Activated CD4-positive, alpha-beta T cell treated with anti-CD3 and anti-CD28 coated beads, Interleukin-2, amount 50 U/mL, for 1 hour (primary cell): ENCODE measurements at regions not wholly inside any gene's neighbourhood (a gene's known extent, or its start where the extent isn't known, plus 50 kb on each side); places are given as distances from the start of the nearest gene placed in this dataset.
A peak's percentile ranks its signal among the peaks of the same experiment; 100 is the strongest.

Experiments used
- DNase-seq: peaks from one replicate; pipeline ENCODE4 v3.0.0-alpha.2; 2020

DNA sequence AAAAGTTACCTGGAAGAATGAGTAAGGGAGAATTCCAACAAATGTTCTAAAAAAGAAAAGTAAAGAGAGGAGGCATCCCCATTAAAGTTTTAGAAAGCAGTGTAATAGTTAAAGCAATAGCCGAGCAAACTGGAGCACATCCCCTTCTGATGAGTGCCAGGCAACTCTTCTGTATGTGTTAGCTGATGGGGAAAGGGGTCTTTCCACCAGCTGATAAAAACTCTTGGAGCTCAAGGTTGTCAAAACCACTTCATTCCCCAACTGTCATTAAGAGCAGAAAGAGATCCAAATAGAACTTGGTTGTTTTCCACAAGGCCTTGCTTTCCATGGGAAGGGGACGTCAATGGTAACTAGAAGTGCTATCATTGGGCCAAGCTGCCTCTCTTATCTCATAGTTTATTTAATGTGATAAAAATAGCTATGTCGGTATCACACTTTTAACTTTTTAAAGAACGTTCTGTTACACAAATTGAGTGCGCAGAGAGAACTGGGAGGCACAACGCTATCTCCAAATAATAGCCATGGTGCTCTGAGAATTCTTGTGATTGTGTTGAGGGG, 116.9 kb downstream of the POLR2M start:
- no peak for DNase-seq

DNA sequence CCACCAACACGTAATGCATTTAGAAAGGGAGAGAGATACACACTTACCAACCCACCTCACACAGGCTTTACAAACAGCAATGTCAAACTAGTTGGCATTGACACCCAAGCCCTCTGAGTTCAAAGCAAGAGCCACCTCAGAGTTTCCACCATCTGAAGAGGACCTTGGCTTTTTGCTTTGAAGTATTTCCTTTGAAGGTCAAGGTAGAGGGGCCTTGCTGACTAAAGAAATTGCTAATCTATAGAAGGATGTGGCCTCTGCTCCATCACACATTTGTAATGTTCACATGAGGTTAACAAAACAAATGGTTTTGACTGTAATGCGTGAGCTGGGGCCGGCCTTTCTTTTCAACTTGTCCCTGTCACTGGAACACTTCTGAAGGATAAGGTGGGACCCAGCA, 117.7 kb downstream of the POLR2M start:
- DNase-seq = no peak

DNA sequence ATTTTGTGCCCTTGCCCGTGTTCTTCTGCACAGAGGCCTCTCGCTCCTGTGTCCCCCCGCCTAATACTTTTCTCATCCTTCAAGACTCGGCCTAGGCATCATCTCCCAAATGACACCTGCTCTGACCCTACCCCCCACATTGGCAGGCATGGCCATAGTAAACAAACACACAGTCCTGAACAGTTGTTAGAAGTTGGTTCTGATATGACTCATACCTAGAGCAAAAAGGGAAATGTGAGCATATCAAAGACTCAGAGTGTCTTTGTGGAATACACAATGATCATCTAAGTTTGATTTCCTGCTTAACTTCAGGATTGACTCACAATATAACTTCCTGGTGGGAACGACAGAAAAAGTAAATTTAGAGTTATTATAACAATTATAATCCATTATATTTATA, 120.5 kb downstream of the POLR2M start:
- no peak for DNase-seq

DNA sequence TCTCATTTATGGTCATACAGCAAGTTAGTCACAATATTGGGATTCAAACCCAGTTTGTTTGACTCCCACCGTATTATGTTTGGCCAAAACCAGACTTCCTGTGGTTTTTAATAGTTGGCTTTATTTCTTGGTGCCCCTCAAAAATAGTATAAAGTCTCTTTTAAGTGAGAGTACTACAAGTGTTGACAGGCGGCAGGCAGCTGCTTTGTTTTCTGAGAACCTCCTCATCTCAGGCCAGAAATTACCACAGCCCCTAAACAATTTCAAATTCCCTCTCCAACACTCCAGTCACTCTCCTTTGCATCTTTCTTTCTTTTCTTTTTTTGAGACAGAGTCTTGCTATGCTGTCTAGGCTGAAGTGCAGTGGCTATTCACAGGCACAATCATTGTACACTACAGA, 121.5 kb downstream of the POLR2M start:
- no peak for DNase-seq

DNA sequence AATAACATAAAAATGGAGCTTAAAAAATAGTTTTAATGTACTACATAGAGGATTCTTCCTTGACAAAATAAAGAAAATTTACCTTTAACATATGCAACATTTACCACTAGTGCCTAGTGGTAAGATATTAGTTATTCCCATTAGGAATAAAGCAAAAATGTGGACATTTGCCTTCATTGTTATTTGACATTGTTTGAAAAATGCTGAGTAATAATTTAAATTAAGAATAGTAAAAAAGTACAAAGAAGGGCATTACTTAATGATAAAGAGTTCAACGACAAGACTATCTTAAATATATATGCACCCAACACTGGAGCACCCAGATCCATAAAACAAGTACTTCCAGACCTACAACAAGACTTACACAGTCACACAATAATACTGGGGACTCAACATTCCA, 125.7 kb downstream of the POLR2M start:
- no peak for DNase-seq

DNA sequence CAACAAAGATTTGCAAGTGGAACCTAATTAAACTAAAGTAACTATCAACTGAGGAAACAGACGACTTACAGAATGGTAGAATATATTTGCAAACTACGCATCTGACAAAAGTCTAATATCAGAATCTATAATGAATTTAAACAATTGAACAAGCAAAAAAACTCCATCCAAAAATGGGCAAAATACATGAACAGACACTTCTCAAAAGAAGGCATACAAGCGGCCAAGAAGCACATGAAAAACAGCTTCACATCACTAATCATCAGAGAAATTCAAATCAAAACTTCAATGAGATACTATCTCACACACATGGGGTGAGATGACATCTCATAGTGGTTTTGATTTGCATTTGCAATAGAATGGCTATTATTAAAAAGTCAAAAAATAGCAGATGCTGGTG, 128.6 kb downstream of the POLR2M start:
- no peak for DNase-seq

DNA sequence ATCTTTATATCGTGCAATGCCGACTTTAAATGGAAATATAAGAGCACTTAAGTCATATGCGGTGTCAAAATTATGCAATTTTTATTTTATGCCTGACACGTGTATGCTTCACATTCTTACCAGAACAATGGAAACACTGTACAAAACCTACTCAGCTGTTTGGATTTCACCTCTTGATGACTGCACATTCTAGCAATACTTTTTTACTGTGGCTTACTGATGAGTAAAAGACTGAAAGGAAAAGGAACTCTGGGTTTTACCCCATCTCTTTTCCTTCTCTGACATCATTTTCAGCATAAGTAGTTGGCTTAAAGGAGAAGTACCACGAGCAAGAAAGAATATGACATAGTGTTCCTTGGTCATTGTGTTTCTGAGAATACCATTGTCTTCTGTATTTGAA, 142.8 kb downstream of the POLR2M start:
- no peak for DNase-seq

DNA sequence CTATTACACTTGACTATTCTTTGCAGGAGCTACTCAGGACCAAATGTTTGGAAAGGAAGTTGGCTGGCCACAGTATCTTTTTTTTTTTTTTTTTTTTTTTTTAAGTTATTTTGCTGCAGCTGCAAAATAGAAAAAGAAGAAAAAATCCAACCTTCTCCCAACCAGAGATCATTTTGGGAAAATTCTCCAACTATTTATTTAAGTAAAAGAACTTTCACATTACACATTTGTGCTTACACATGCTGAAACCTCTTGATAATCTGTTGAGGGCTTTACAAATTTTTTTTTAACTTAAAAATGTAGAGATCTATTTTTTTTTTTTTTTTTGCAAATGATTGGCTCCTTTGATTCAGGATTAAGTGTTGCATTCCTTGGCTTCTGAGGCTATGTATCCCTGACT, 148.0 kb downstream of the POLR2M start:
- no peak for DNase-seq

GRCh38 chr15:57857871-57858270, 151.4 kb downstream of the POLR2M start:
- no peak for DNase-seq

- no peak for DNase-seq
Observed at GRCh38 chr15:57859130-57859685, 152.7 kb downstream of the POLR2M start.

GRCh38 chr15:57861034-57861638, 154.6 kb downstream of the POLR2M start:
- DNase-seq = peak; percentile 7

DNA sequence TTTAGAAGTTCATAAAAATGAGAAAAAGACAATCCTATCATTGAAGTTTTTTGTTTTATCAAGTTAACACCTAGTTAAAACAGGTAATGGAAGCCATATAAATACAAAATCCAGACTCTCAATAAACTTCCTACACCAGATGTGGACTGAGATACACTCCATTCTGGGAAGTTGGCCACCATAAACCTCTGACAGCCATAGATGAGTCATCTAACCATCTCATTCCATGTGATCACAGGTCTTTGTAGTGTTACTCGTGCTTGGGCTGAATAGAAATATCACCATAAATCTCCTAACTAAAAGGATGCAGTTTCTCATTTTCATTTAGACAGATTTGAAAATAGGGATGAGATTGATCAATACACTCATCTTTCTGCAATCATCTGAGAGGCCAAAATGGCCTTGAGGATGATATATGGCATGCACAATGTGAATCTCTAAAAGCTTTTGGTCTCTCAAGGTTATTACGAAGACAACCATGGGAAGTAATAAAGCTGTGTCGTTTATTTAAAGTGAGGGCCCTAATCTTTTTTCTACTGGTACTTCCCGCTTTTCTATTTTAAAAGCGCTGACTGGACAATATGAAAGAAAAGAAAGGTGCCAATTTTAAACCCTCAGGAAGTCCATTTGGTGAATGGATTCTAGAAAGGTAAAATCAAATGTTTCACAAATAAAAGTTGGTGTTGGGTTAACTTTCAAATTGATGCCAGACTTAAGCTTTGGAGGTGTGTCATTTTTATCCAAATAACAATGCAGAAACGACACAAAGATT, 155.5 kb downstream of the POLR2M start:
- no peak for DNase-seq

GRCh38 chr15:57862761-57863160, 156.2 kb downstream of the POLR2M start:
- no peak for DNase-seq

DNA sequence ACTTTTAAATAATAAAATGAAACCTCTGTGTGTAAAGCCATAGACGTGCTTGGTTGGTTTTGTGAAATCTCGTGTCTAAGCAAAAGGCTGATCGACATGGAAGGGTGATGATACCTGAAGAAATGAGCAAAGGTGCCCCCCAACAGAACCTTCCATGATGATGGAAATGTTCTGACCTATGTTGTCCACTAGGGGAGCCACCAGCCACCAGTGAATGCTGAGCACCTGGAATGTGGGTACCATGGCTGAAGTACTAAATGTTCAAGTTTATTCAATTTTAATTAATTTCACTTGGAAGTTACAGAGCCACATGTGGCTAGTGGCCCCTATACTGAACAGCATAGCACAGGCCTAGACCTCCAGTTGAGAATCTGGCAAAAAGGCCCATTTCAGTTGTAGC, 158.8 kb downstream of the POLR2M start:
- no peak for DNase-seq

DNA sequence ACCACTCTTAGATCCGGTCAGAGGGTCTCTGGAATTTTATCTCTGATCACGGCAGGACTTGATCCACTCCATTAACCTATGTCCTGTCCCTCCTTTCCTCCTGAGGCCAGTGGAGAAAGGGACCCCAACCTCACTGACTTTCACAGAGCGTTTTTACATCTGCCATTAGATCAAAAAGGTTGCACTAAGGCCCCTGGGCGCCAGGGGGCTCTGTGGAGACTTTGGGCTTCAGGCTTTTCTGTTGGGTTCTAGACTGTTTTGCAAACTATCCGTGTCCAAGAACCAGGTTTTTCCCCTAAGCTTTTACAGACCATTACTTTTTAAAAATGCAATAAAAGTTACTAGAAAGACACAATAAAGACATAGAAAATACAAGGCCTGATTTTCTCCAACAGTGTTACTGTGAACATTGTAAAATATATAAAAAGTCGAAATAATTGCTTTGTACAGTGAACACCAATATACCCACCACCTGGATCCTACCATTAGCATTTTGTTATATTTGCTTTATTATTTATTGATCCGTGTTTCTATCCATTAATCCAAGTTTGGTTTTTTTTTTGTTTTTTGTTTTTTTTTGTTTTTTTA, 159.7 kb downstream of the POLR2M start:
- peak; percentile 41 for DNase-seq

- no peak for DNase-seq
Observed at GRCh38 chr15:57867970-57868798, 161.7 kb downstream of the POLR2M start.

- DNase-seq = no peak
Observed at GRCh38 chr15:57870667-57871066, 164.2 kb downstream of the POLR2M start.

DNA sequence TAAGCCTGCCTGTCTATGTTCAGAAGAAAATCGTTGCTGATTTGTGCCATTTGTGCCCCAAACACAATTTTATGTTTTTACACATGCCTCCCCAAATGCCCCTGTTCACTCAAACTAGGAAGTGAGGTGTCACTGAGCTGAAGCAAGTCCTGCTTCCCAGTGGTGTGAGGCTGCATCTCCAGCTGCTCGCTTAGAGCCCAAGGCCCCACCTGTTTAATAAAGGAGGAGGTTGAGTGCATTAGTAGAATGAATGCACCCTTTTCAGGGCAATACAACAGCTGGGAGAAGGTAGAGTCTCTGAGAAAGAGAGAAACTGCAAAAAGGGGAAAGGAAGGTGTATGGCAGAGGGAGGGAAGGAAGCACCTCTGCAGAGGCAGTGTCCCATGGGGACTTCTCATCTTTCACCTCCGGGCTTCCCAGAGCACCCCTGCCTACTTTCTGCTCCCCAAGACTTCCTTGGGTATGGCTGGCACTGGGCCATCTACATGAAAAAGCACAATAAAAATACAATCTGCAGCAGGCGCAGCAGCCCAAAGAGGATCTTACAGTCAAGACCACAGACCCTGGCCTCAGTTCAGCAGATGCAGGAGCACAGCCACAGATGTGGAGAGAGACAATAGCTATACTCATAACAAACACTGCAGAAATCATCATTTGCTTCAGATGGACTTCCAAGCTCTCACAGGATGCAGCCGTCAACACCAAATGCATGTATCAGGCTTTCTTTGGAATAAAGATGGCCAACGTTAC, 165.9 kb downstream of the POLR2M start:
- DNase-seq = no peak

DNA sequence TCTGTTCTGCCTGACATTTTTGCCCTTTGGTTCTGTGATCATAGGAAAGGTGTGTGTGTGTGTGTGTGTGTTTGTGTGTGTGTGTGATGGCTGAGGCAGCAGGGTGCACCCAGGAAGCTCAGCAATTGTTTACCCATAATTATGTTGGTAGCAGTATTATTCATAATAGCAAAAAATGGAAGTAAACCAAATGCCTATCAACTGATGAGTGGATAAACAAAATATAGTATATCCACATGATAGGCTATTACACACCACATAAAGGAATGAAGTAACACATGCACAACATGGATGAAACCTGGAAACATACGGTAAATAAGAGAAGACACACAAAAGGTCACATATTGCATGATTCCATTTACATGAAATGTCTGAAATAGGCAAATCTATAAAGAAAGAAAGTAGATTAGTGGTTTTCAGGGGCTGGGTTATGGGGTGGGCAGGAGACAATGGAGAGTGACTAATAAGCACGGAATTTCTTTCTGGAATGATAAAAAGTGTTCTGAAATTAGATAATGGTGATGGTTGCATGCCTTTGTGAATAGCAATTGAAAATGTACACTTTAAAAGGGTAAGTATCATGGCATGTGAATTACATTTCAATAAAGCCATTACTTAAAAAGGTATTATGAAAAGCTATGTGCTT, 167.2 kb downstream of the POLR2M start:
- no peak for DNase-seq

DNA sequence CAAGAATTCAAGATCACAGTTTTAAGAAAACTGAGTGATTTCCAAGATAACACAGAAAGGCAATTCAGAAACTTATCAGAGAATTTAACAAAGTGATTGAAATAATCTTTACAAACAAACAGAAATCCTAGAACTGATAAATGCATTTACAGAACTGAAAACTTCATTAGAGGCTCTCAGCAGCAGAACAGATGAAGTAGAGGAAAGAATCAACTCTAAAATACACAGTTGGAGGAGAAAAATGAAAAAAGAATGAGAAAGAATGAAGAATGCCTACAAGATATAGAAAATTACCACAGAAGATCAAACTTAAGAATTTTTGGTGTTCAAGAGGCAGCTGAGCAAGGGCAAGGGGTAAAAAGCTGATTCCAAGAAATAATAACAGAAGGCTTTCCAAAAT, 168.8 kb downstream of the POLR2M start:
- no peak for DNase-seq

GRCh38 chr15:57878573-57878972, 172.1 kb downstream of the POLR2M start:
- DNase-seq = no peak

- DNase-seq = no peak
Observed at GRCh38 chr15:57881361-57881760, 174.8 kb downstream of the POLR2M start.
